GM12875 (cell line): ENCODE measurements at regions not wholly inside any gene's neighbourhood (a gene's known extent, or its start where the extent isn't known, plus 50 kb on each side); places are given as distances from the start of the nearest gene placed in this dataset.

ENCODE experiments used
- H3K4me3 ChIP-seq: one replicate; pipeline ENCODE4 v1.5.1; 2011; ENCODE audit warnings: low read depth, low read length, control low read depth
- TF ChIP-seq, protein P1 (sequence below): IDR thresholded peaks from 2 replicates; pipeline ENCODE4 v1.5.1; 2011; ENCODE audit warnings: low read depth, mild to moderate bottlenecking, control low read depth, inconsistent platforms, low read length, moderate library complexity, borderline replicate concordance; ENCODE audit not compliant: insufficient read depth

GRCh38 chr6:138689849-138690248 is 83.7 kb upstream of the CCDC28A start:
- TF ChIP-seq, protein P1, sequence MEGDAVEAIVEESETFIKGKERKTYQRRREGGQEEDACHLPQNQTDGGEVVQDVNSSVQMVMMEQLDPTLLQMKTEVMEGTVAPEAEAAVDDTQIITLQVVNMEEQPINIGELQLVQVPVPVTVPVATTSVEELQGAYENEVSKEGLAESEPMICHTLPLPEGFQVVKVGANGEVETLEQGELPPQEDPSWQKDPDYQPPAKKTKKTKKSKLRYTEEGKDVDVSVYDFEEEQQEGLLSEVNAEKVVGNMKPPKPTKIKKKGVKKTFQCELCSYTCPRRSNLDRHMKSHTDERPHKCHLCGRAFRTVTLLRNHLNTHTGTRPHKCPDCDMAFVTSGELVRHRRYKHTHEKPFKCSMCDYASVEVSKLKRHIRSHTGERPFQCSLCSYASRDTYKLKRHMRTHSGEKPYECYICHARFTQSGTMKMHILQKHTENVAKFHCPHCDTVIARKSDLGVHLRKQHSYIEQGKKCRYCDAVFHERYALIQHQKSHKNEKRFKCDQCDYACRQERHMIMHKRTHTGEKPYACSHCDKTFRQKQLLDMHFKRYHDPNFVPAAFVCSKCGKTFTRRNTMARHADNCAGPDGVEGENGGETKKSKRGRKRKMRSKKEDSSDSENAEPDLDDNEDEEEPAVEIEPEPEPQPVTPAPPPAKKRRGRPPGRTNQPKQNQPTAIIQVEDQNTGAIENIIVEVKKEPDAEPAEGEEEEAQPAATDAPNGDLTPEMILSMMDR: no peak
- H3K4me3 ChIP-seq: no peak overlapping the region

DNA sequence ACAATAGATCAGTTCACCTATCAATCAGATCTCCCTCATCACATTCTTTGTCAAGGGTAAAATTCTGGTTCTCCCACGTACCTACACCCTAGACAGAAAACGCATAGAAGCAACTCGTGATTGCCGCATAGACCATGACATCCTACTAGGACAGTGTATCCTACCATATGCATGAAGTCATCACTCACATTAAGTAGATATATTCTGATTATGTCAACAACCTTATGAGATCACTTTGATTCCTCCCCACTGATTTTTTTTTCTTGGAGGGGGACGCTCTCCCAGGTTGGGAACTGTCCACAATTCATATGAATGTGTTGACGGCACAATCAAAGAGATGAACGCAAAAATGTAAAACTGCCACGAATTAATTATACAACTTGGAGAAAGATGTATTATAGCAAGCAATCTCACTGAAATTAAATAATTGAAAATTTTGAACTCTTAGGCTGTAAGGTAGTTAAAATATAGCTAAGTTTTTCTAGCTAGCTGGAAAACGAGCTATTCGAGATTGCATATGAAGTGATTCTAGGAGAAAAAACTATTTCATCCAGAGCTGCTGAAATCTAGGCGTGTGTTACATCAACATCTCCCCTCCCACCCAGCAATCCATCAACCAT is 82.5 kb upstream of the CCDC28A start:
- no peak overlapping the region for H3K4me3 ChIP-seq

DNA sequence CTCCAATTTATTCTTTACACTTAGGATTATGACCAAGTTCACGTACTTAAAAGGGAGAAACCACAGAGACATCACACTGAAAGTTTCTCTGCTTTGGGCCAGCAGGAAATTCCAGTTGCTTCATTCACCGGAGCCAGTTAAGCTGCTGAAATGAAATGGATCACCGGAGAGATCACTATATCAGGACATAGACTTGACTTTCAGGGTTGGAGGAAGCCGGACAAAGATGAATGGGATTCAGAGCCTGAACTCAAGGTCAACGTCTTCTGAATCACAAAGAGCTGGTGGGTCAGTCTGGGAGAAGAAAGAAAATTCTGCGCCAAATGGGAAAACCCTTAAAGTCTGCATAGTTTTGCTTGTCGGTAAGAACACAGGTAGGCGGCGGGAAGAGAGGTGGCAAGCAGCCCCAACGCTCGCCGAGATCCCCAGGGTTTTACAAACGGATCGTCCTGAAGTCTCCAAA is 81.9 kb upstream of the CCDC28A start:
- H3K4me3 ChIP-seq: no peak overlapping the region
- TF ChIP-seq, protein P1: no peak

More for the DNA sequence above, 82.5 kb upstream of the CCDC28A start:
- TF ChIP-seq, protein P1: no peak

GRCh38 chr6:138692058-138692977 is 81.3 kb upstream of the CCDC28A start:
- peak overlapping the region; percentile 50 for H3K4me3 ChIP-seq
- TF ChIP-seq, protein P1: peak; percentile 89

DNA sequence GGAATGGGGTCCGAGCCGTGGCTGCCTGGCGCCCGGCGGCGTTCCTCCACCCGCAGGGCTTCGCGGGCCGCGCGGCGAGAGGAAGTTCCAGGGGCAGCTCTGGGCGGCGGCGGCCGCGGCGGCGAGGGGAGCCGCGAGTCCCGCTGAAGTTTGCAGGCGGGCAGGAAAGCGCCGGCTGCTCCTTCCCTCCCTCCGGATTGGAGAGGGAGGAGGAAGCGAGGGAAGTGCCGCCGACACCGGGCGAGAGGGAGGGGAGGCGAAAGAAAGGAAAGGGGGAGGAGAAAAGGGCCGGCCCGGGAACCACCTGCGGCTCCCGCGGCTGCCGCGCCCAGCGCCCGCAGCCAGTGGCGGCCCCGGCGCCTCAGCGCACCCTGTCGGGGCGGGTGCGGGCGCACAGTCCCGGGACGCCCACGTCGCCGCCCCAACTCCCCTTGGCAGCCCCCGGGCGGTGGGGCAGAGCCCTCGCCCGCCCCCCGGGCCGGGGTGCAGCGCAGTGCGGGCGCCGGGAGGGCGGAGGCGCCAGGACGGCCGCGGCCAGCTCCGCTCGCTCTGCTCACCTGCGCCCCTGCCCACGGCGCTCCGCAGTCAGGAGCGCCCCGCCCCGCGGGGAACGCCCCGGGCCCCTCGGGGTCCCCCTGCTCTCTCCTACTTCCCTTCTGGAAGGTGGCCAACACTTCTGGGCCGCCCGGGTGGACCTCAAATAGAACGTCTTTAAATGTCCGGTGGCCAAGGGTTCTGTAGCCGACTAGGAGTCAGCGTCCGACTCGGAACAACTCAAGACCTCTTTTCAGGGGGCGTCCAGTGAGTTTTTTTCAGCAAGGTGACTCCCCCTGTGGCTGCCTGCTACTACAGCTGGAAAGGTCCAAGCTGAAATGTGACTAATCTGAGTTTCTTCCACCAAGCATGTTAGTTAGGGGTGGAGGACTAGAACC is 80.3 kb upstream of the CCDC28A start:
- TF ChIP-seq, protein P1: 0 out of 2 replicates have a peak, but pooled peaks have one; percentile 2
- H3K4me3 ChIP-seq: peak overlapping the region; percentile 50

- H3K4me3 ChIP-seq: no peak overlapping the region
- TF ChIP-seq, protein P1: no peak
Observed at GRCh38 chr6:138695193-138695592, 78.4 kb upstream of the CCDC28A start.
